ENCODE measurements at regions not wholly inside any gene's neighbourhood (a gene's known extent, or its start where the extent isn't known, plus 50 kb on each side); places are given as distances from the start of the nearest gene placed in this dataset.

GRCh38 chr5:91240175-91240574 lies 142.9 kb downstream of the ARRDC3 start:
- DNase-seq (ENCODE audit: low read depth in 1 of 2, low spot score in 2 of 2), result no peak
- H2AFZ ChIP-seq (ENCODE audit: low read length), result no peak overlapping the region
- no peak overlapping the region for H3K27ac ChIP-seq (ENCODE audit: low read depth, low read length)
- H4K5ac ChIP-seq (ENCODE audit: insufficient read length, low read depth, low read length), result no peak overlapping the region
- no peaks in the 10 kb centered on the region for H4K20me1 ChIP-seq (replicated peaks in 1 of 2; ENCODE audit: control insufficient read depth in 1 of 2, insufficient read depth in 2 of 2, low read length in 2 of 2)
- H4K8ac ChIP-seq (ENCODE audit: extremely low read depth, insufficient read depth, low read length), result no peak overlapping the region
- H3K23me2 ChIP-seq (ENCODE audit: low read depth, low read length), result no peaks in the 10 kb centered on the region
- H2BK5ac ChIP-seq (ENCODE audit: low read depth, low read length), result no peak overlapping the region
- no peak overlapping the region for H3K56ac ChIP-seq (replicated peaks; ENCODE audit: insufficient read length, low read depth, low read length)
- H2AK5ac ChIP-seq (ENCODE audit: low read depth, low read length), result no peak overlapping the region
- no peaks in the 10 kb centered on the region for H3K4me1 ChIP-seq (replicated peaks in 1 of 4; ENCODE audit: control insufficient read depth in 3 of 4, insufficient read depth in 4 of 4, low read length in 3 of 4)
- no peak overlapping the region for H2BK15ac ChIP-seq (ENCODE audit: low read length)
- no peak overlapping the region for H3K14ac ChIP-seq (ENCODE audit: insufficient read length)
- no peaks in the 10 kb centered on the region for H3K27me3 ChIP-seq (replicated peaks in 1 of 4; ENCODE audit: control insufficient read depth in 3 of 4, extremely low read depth in 1 of 4, insufficient read depth in 3 of 4, low read length in 3 of 4)
- no peak overlapping the region for H2BK20ac ChIP-seq (ENCODE audit: low read length)
- no peak overlapping the region for H3K9ac ChIP-seq (replicated peaks in 1 of 4; ENCODE audit: extremely low read depth in 1 of 4, low read depth in 3 of 4, low read length in 3 of 4)
- H3K18ac ChIP-seq (ENCODE audit: extremely low read depth, low read length), result no peak overlapping the region
- no peaks in the 10 kb centered on the region for H3K79me2 ChIP-seq (ENCODE audit: control insufficient read depth in 1 of 2, insufficient read depth in 2 of 2, low read length in 2 of 2)
- H2BK12ac ChIP-seq (ENCODE audit: low read depth, low read length), result no peak overlapping the region
- no peak for FAIRE-seq
- ChIA-PET CTCF (ENCODE audit: partially characterized antibody) (interaction anchor here (0.7 to 1.4 kb wide), 3 partner anchors 10 to 144 kb away, joined by 3 to 5 read pairs (median 3); no protein-coding TSS in a partner anchor), POLR2A (ENCODE audit: partially characterized antibody) (interaction anchor here (1.1 kb wide), 1 partner anchor 143 kb away, joined by 3 read pairs; the partner anchor contains the start of gene ARRDC3)
- no peak overlapping the region for H2BK120ac ChIP-seq (replicated peaks; ENCODE audit: low read depth, low read length)
- no peaks in the 10 kb centered on the region for H3K36me3 ChIP-seq (ENCODE audit: control insufficient read depth in 2 of 4, insufficient read depth in 4 of 4, low read length in 3 of 4)
- H3K4me3 ChIP-seq (ENCODE audit: extremely low read depth in 1 of 4, insufficient read depth in 2 of 4, low read depth in 3 of 4, low read length in 4 of 4), result no peak overlapping the region
- no peak overlapping the region for H4K91ac ChIP-seq (replicated peaks; ENCODE audit: insufficient read length, low read length)
- H3K79me1 ChIP-seq (ENCODE audit: low read depth, low read length), result no peaks in the 10 kb centered on the region
- H3K9me3 ChIP-seq (ENCODE audit: insufficient read depth in 2 of 2, low read depth in 1 of 2, low read length in 1 of 2), result no peaks in the 10 kb centered on the region
- no peak overlapping the region for H3K4me2 ChIP-seq (ENCODE audit: insufficient read depth in 1 of 2, low read depth in 2 of 2, low read length in 2 of 2)
- H3K4ac ChIP-seq (replicated peaks; ENCODE audit: insufficient read length, low read depth, low read length), result no peak overlapping the region
- no peak overlapping the region for H3K23ac ChIP-seq (ENCODE audit: insufficient read length)
- WGBS, 2 experiments (ENCODE audit: extremely low coverage in 1 of 2, insufficient coverage in 1 of 2, insufficient read length in 1 of 2, insufficient replicate concordance in 2 of 2, low coverage in 1 of 2, low lambda C conversion rate in 2 of 2, missing lambda C conversion rate in 1 of 2), result 94% methylated on average over 4 of the region's 4 CpGs; no CpG with 5 or more reads in 1 of the 2 experiments
- TF ChIP-seq CTCF (IDR thresholded peaks at IDR 0.05; ENCODE audit: control extremely low read depth in 1 of 3, insufficient read depth in 1 of 3, low read depth in 1 of 3, low read length in 3 of 3), result no peak
- TF ChIP-seq TAF1 (IDR thresholded peaks at IDR 0.05; ENCODE audit: low read depth, low read length), result no peak
- no peak for TF ChIP-seq SP1 (IDR thresholded peaks at IDR 0.05; ENCODE audit: low read depth, low read length)
- no peak for TF ChIP-seq HDAC2 (IDR thresholded peaks at IDR 0.05; ENCODE audit: borderline replicate concordance in 1 of 2, low read depth in 2 of 2, low read length in 2 of 2)
- no peak for TF ChIP-seq SRF (IDR thresholded peaks at IDR 0.05; ENCODE audit: low read depth, low read length)
- no peak for TF ChIP-seq CBX5 (IDR thresholded peaks at IDR 0.05; ENCODE audit: low read depth, low read length)
- no peak for TF ChIP-seq SP4 (IDR thresholded peaks at IDR 0.05; ENCODE audit: low read length)
- TF ChIP-seq POU5F1 (IDR thresholded peaks at IDR 0.05; ENCODE audit: low read depth, low read length), result no peak
- no peak for TF ChIP-seq TAF7 (optimal IDR thresholded peaks at IDR 0.05; ENCODE audit: borderline replicate concordance, low read depth, low read length)
- TF ChIP-seq NRF1 (IDR thresholded peaks at IDR 0.05; ENCODE audit: low read depth, low read length), result no peak
- no peak for TF ChIP-seq TBP (IDR thresholded peaks at IDR 0.05; ENCODE audit: low read depth, low read length)
- no peak for TF ChIP-seq BRCA1 (IDR thresholded peaks at IDR 0.05; ENCODE audit: low read depth, low read length)
- no peak for TF ChIP-seq CEBPB (IDR thresholded peaks at IDR 0.05; ENCODE audit: low read depth, low read length)

Data from H1 (cell line).